Panc1 (cell line): ENCODE measurements at regions not wholly inside any gene's neighbourhood (a gene's known extent, or its start where the extent isn't known, plus 50 kb on each side); places are given as distances from the start of the nearest gene placed in this dataset.

ENCODE experiments used
- ATAC-seq: fragments of 200-7000 bp; cut with Tn5 transposase; 2 replicates; pipeline ENCODE4 v1.9.1; 2020; ENCODE audit warnings: mild to moderate bottlenecking, moderate library complexity
- BruUV-seq: library from RNA; stranded (reverse); fragments of 400-500 nt; replicated peaks from 2 replicates; lab custom pipeline; 2021; lab: Mats Ljungman, UMichigan
- CTCF ChIA-PET: fragments of 300-600 bp; sonication (Branson Sonifier 250); formaldehyde crosslinking; loops from one replicate; lab custom pipeline; 2022; ENCODE audit warnings: antibody characterized with exemption; lab: Charles Lee
- POLR2A ChIA-PET: fragments of 300-600 bp; sonication (Branson Sonifier 250); formaldehyde crosslinking; loops from one replicate; lab custom pipeline; 2022; ENCODE audit warnings: antibody characterized with exemption; lab: Charles Lee
- DNase-seq: peaks from one replicate; pipeline ENCODE4 v3.0.0-alpha.2; 2010; ENCODE audit warnings: low read depth, low spot score
- H3K27ac ChIP-seq: 2 replicates; pipeline ENCODE4 v1.5.1; 2011; ENCODE audit warnings: mild to moderate bottlenecking, low read length, inconsistent platforms
- H3K27me3 ChIP-seq: fragments of 200-500 bp; sonication (Bioruptor generic); 2 replicates; pipeline ENCODE4 v1.6.0; 2014; ENCODE audit warnings: low read length, inconsistent platforms; ENCODE audit not compliant: control insufficient read depth, insufficient read depth
- H3K36me3 ChIP-seq: fragments of 200-500 bp; sonication (Bioruptor generic); 2 replicates; pipeline ENCODE4 v1.5.1; 2014; ENCODE audit warnings: inconsistent platforms, mild to moderate bottlenecking, low read length, moderate library complexity; ENCODE audit not compliant: control insufficient read depth, insufficient read depth
- H3K4me1 ChIP-seq: 2 replicates; pipeline ENCODE4 v1.5.1; 2011; ENCODE audit warnings: inconsistent platforms, mild to moderate bottlenecking, low read length, moderate library complexity; ENCODE audit not compliant: control insufficient read depth, insufficient read depth
- H3K4me3 ChIP-seq, 2 experiments: 2 replicates each; pipeline ENCODE4 v1.5.1; 2011 to 2012; ENCODE audit warnings: low read depth in 2 of 2, low read length in 2 of 2, mild to moderate bottlenecking in 2 of 2, inconsistent platforms in 1 of 2, moderate library complexity in 1 of 2
- H3K9me3 ChIP-seq: fragments of 200-500 bp; sonication (Bioruptor generic); 2 replicates; pipeline ENCODE4 v1.5.1; 2014; ENCODE audit warnings: low read depth, mild to moderate bottlenecking, inconsistent platforms, low read length, moderate library complexity; ENCODE audit not compliant: control insufficient read depth, insufficient read depth
- POLR2AphosphoS5 ChIP-seq: IDR thresholded peaks from 2 replicates; pipeline ENCODE4 v1.6.1; 2012; ENCODE audit warnings: mild to moderate bottlenecking, low read depth, low read length, moderate library complexity
- SIN3A ChIP-seq: IDR thresholded peaks from 2 replicates; pipeline ENCODE4 v1.6.1; 2012; ENCODE audit warnings: low read depth, mild to moderate bottlenecking, low read length, moderate library complexity, borderline replicate concordance; ENCODE audit not compliant: insufficient read depth
- TCF7L2 ChIP-seq: IDR thresholded peaks from 2 replicates; pipeline ENCODE4 v1.6.1; 2011; ENCODE audit warnings: mild to moderate bottlenecking, low read depth, low read length, inconsistent platforms
- in situ Hi-C: cut with HindIII; loops from 2 replicates; pipeline ENCODE4 v1.10.0; 2016; ENCODE audit warnings: low sequenced_read_pairs, low pct_unique_long_range_greater_than_20kb
- intact Hi-C: fragments of 100-400 bp; cut with micrococcal nuclease; formaldehyde crosslinking; loops from one replicate; pipeline ENCODE4 v1.10.0; 2022; ENCODE audit not compliant: unreplicated experiment
- TF ChIP-seq, protein P1 (sequence below), 2 experiments: IDR thresholded peaks; 2 replicates each; pipeline ENCODE4 v1.6.1; 2011 to 2012; ENCODE audit warnings: low read depth in 2 of 2, control low read depth in 1 of 2, low read length in 1 of 2, mild to moderate bottlenecking in 1 of 2, moderate library complexity in 1 of 2; ENCODE audit not compliant: insufficient read depth in 1 of 2
- TF ChIP-seq, protein P2 (sequence below): fragments of 450-650 bp; IDR thresholded peaks from 2 replicates; pipeline ENCODE4 v1.5.1; 2017; ENCODE audit warnings: mild to moderate bottlenecking

DNA sequence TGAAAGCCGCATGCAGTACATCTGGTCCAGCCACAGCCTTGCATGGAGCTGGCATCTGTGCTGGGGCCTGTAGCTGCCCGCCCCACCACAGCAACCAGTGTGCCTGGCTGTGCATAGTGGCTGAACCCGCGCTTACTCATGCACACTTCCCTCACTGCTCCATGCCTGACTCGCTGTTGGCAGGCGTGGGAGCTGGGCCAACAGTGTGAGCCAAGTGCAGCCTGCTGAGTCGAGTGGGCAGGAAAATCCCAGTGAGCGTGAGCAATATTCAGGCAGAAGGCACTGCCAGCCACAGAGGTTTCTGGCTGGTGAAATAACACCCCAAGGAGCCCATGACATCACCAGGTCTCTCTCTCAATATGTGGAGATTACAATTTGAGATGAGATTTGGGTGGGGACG, 1674.1 kb upstream of the TMEFF2 start:
- Histone ChIP-seq H3K4me3 (no peak overlapping the region), H3K27ac (no peak overlapping the region), H3K36me3 (no peaks in the 10 kb centered on the region), H3K27me3 (no peaks in the 10 kb centered on the region), H3K9me3 (no peaks in the 10 kb centered on the region), H3K4me1 (no peaks in the 10 kb centered on the region)
- POLR2A ChIA-PET, result no interaction called here
- BruUV-seq, result no TSS peak
- in situ Hi-C loops (no loop called here), intact Hi-C loops (no loop called here)
- CTCF ChIA-PET, result no interaction called here
- no peak for TF ChIP-seq POLR2AphosphoS5
- TF ChIP-seq, protein P1, sequence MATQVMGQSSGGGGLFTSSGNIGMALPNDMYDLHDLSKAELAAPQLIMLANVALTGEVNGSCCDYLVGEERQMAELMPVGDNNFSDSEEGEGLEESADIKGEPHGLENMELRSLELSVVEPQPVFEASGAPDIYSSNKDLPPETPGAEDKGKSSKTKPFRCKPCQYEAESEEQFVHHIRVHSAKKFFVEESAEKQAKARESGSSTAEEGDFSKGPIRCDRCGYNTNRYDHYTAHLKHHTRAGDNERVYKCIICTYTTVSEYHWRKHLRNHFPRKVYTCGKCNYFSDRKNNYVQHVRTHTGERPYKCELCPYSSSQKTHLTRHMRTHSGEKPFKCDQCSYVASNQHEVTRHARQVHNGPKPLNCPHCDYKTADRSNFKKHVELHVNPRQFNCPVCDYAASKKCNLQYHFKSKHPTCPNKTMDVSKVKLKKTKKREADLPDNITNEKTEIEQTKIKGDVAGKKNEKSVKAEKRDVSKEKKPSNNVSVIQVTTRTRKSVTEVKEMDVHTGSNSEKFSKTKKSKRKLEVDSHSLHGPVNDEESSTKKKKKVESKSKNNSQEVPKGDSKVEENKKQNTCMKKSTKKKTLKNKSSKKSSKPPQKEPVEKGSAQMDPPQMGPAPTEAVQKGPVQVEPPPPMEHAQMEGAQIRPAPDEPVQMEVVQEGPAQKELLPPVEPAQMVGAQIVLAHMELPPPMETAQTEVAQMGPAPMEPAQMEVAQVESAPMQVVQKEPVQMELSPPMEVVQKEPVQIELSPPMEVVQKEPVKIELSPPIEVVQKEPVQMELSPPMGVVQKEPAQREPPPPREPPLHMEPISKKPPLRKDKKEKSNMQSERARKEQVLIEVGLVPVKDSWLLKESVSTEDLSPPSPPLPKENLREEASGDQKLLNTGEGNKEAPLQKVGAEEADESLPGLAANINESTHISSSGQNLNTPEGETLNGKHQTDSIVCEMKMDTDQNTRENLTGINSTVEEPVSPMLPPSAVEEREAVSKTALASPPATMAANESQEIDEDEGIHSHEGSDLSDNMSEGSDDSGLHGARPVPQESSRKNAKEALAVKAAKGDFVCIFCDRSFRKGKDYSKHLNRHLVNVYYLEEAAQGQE (IDR thresholded peaks at IDR 0.05; ENCODE audit: insufficient read depth in 1 of 2, low read depth in 2 of 2, low read length in 1 of 2), result no peak
- no peak for TF ChIP-seq TCF7L2
- TF ChIP-seq, protein P2, sequence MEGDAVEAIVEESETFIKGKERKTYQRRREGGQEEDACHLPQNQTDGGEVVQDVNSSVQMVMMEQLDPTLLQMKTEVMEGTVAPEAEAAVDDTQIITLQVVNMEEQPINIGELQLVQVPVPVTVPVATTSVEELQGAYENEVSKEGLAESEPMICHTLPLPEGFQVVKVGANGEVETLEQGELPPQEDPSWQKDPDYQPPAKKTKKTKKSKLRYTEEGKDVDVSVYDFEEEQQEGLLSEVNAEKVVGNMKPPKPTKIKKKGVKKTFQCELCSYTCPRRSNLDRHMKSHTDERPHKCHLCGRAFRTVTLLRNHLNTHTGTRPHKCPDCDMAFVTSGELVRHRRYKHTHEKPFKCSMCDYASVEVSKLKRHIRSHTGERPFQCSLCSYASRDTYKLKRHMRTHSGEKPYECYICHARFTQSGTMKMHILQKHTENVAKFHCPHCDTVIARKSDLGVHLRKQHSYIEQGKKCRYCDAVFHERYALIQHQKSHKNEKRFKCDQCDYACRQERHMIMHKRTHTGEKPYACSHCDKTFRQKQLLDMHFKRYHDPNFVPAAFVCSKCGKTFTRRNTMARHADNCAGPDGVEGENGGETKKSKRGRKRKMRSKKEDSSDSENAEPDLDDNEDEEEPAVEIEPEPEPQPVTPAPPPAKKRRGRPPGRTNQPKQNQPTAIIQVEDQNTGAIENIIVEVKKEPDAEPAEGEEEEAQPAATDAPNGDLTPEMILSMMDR, result no peak
- no peak for TF ChIP-seq SIN3A
- DNase-seq (no peak), ATAC-seq (no peak)

DNA sequence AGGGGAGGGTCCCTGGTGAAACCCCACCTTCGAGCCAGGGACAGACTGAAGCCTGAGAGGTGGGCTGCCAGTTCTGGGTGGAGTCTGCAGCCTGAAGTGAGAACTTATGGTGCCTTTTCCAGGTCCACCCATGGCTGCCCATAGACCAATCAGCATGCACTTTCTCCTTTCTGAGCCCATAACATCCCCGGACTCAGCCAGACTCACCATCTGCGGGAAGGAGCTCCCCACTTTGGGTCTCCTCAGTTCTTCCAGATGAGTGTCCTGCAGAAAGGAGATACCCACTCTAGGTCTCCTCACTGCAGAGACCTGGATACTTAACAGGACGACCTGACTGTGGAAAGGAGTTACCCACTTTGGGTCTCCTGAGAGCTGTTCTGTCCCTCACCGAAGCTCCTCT, 1673.4 kb upstream of the TMEFF2 start:
- Histone ChIP-seq H3K27me3 (no peaks in the 10 kb centered on the region), H3K9me3 (no peaks in the 10 kb centered on the region), H3K4me1 (no peaks in the 10 kb centered on the region), H3K27ac (no peak overlapping the region), H3K36me3 (no peaks in the 10 kb centered on the region), H3K4me3 (no peak overlapping the region)
- DNase-seq, result no peak
- ATAC-seq, result no peak
- intact Hi-C loops, result no loop called here
- ChIA-PET POLR2A (no interaction called here), CTCF (no interaction called here)
- TF ChIP-seq SIN3A (no peak), POLR2AphosphoS5 (no peak), TCF7L2 (no peak)
- TF ChIP-seq, protein P1 (IDR thresholded peaks at IDR 0.05; ENCODE audit: insufficient read depth in 1 of 2, low read depth in 2 of 2, low read length in 1 of 2), result no peak
- TF ChIP-seq, protein P2, result no peak
- BruUV-seq, result no TSS peak
- in situ Hi-C loops, result no loop called here
